OCI-LY7 (cell line): ENCODE measurements at regions not wholly inside any gene's neighbourhood (a gene's known extent, or its start where the extent isn't known, plus 50 kb on each side); places are given as distances from the start of the nearest gene placed in this dataset.

Experiments used
- EZH2phosphoT487 ChIP-seq: fragments of 200-600 bp; sonication (generic); IDR thresholded peaks from 2 replicates; pipeline ENCODE4 v1.6.1; 2018; ENCODE audit warnings: low read depth, borderline replicate concordance, mild to moderate bottlenecking, mixed run types, antibody characterized with exemption, low read length, moderate library complexity, mixed read lengths
- TF ChIP-seq, protein P1 (sequence below): fragments of 200-600 bp; sonication (generic); conservative IDR thresholded peaks from 2 replicates; pipeline ENCODE4 v1.5.1; 2014; ENCODE audit warnings: mild to moderate bottlenecking, antibody characterized with exemption, low read length, moderate library complexity, mixed read lengths

GRCh38 chr13:52916486-52916990 lies 68.1 kb upstream of the PCDH8 start:
- TF ChIP-seq, protein P1, sequence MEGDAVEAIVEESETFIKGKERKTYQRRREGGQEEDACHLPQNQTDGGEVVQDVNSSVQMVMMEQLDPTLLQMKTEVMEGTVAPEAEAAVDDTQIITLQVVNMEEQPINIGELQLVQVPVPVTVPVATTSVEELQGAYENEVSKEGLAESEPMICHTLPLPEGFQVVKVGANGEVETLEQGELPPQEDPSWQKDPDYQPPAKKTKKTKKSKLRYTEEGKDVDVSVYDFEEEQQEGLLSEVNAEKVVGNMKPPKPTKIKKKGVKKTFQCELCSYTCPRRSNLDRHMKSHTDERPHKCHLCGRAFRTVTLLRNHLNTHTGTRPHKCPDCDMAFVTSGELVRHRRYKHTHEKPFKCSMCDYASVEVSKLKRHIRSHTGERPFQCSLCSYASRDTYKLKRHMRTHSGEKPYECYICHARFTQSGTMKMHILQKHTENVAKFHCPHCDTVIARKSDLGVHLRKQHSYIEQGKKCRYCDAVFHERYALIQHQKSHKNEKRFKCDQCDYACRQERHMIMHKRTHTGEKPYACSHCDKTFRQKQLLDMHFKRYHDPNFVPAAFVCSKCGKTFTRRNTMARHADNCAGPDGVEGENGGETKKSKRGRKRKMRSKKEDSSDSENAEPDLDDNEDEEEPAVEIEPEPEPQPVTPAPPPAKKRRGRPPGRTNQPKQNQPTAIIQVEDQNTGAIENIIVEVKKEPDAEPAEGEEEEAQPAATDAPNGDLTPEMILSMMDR = no peak
- TF ChIP-seq EZH2phosphoT487 = no peak
